ENCODE measurements at regions not wholly inside any gene's neighbourhood (a gene's known extent, or its start where the extent isn't known, plus 50 kb on each side); places are given as distances from the start of the nearest gene placed in this dataset.
"Not testable (repeated sequence)": the region's sequence is repeated elsewhere in the genome, so short reads cannot be mapped to it uniquely, and the experiment has no call there.

DNA sequence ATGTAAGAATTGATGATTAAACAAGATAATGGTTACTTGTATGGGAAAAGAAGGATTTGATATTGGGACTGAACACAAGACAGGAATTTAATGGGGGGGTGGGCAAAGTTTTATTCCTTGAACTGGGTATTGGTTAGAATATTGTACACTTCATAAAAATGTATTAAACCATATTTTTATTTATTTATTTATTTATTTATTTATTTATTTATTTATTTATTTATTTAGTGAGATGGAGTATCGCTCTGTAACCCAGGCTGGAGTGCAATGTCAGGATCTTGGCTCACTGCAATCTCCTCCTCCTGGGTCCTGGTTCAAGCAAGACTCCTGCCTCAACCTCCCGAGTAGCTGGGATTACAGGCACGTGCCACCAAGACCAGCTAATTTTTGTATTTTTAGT, 287.1 kb upstream of the SLITRK5 start:
- no peak for FAIRE-seq

DNA sequence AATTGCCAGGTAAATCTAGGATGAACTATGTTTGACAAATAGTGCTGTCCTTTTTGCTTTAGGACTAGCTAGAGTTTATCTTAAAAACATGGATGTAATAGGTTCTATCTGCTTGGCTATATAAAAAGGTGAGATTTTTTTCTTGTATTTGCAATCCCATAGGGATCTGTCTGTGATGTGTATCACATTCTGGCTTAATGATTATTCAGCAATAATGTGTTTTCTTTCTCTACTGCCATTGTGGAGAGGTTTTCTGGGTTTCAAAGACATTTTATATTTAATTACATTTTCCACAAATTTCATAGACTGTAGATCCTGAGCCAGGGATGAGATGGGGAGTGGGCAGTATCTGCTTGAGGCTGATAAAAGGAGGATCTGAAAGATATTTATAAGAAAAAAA, 277.8 kb upstream of the SLITRK5 start:
- FAIRE-seq, result no peak

DNA sequence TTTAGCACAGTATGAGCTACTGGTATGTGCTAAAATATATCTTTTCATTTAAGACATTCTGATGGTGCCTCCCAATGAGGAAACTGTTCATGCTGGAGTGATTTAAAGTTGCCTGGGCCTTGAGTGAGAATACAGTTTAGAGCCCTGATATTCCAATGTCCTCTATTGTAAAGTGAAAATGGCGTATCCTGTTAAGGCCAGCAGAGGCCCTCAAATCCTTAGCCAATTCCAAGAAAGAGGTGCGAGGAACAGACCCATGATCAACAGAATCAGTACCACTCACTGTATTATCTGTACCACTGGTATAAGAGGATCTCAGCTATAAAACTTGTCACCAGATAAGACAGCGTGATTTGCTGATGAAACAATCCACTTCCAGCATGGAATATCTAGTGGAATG, 273.1 kb upstream of the SLITRK5 start:
- FAIRE-seq, result no peak

DNA sequence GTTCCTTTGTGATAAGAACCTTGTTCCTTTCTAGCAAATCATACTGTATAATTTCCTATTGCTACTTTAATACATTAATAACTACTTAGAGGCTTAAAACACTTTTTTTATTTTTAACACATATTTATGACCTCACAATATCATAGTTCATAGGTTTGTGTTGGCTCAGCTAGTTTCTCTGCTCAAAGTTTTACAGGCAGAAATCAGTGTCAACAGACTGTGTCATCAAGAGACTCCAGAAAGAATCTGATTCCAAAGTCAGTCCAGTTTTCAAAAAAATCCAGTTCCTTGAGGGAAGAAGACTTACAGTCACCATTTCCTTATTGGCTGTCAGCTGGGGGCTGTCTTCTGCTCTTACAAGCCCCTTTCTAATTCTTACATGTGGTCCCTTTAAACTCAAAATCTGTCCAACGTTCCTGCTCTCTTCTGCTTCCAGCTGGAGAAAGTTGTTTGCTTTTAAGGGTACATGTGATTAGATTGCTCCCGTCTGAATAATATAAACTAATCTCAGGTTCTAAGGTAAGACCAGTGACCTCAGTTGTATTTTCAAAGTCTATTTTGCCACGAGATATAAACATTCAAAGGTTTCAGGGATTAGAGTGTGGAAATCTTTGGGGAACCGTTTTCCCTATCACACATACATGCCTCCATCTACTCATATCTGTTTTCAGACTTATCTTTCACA, 267.3 kb upstream of the SLITRK5 start:
- no peak for FAIRE-seq

DNA sequence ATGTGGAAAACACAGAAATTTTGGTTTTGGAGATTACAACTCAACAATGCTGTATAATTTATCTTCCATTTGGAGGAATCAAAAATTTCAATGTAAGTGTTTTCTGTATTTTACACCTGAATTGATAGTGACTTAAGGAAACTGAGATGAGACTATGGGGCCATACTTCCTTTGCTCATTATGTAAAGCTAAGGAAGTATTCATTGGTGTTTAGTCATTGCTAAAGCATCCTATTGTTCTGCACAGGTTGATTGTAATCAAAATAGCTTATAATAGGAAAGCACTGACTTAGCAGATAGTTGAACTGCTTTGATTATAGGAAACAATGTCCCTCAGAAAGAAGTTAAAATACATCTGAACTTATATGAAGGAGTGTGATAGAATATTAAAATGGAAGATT, 244.4 kb upstream of the SLITRK5 start:
- no peak for FAIRE-seq

DNA sequence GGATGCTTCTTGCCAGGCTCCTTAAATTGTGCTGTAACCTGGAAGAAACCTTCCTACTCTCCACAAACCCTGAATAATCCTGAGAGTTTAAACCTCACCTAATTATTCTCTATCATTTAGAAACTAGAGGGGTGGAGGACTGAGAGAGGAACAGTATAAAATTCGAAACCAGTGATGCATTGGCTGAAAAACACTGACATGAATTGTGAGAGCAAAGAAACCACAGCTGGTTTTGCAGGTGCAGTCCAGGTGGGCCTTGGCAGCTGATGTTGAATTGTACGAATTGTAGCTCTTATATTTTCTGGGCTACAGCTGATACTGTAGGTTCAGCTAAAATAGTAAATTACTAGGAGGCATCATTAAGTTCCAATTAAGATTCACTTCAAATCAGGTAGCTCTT, 227.0 kb upstream of the SLITRK5 start:
- FAIRE-seq, result no peak

DNA sequence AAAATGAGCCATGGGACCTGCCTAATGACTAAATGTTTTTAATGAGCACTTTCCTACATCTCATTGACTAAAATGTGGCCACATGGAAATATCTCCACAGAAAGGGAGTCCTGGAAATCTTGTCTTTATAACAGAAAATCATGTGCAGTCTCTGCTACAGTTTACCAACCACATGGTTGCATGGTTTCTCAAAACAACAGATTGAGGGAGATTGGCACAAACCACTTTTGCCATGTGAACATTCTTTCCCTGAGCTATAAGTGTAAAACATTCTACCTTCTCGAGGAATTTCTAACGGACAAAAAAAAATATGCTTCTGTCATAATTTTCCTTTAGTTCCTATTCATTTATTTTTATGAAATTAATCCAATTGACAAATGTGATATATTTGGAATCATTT, 218.9 kb upstream of the SLITRK5 start:
- FAIRE-seq, result no peak

DNA sequence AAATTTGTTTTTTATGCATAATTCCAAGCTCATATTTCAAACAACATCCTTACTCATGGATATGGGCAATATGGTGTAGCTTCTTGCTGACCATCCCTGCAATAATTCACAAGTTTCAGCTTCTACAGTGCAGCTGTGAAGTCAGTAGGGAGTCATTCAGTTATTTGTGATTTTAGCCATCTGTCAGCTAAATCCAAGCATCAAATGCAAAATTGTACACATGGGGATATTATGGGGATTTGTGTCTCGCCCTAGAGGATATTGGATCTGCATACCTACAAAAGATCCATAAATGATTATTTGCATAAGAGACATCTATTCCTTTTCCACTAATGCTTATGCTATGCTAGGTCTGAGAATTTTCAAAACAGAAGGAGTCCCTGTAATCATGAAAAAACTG, 217.9 kb upstream of the SLITRK5 start:
- FAIRE-seq, result no peak

DNA sequence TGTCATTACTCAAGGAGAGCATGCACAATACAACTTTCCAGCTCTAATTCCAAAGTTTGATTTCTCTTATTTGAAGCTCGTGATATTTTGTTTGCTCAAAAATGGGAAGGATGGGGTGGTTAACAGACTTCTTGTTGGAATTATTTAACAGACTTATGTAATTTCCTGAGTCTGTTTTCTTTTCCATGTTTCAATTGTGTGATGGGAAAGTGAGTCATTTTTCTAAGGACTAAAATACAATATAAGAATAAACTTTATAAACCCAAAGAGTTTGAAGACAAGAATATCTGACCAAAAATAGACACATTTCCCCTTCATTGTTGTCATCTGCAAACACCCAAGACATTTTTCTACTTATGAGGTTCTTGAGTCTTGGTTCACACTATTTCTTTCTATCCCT, 211.8 kb upstream of the SLITRK5 start:
- FAIRE-seq, result no peak

DNA sequence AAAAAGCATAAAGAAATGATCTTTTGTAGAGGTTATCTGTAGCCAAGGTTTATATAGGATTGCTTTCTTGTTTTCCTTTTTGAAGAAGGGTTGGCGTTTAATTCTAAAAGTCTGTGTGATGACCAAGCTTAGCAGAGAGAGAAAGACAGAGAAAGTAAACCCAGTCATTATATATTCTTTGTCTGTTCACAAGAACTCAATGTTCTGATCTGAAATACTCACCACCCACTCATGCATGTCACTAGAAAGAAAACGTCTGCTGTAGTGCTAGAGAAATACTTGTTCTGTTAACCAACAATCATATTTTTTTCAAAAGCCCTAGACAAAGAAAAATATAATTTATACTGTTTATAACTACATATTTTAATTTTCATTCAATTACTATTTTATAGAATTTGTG, 173.7 kb upstream of the SLITRK5 start:
- FAIRE-seq, result no peak

DNA sequence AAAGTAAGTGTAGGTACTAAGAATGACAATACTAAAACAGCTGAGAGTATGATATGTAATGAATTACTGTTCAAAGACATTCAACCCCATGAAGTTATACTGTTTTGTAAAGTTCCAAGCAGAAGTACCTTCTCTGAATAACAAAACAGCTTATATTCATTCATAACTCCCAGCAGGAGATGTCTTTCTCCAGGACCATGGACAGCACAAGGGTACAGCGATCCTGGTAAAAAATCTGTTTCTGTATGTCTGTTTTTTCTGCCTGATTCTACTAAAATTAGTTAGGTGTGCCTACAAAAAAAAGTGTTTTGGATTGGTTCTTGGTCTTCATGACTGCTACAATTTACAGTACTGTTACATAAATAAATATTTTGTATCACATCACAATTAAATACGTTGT, 172.5 kb upstream of the SLITRK5 start:
- no peak for FAIRE-seq

DNA sequence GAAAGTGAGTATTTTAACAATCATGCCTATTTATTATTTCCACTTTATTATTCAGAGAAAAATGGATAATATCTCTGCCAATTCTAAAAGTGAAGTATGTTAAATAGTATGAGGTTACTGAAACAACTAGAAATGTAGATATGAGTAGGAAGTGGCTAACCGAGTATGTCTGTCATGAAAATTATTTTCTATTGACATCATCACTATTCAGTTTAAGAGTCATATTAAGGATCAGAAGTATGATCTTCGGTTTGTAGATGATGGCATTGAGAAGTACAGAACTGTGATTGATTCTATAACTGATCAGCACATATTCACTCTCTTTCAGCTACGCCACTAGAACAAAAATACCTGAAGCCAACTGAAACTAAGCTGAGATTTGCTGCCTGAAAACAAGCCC, 146.4 kb upstream of the SLITRK5 start:
- FAIRE-seq, result no peak

DNA sequence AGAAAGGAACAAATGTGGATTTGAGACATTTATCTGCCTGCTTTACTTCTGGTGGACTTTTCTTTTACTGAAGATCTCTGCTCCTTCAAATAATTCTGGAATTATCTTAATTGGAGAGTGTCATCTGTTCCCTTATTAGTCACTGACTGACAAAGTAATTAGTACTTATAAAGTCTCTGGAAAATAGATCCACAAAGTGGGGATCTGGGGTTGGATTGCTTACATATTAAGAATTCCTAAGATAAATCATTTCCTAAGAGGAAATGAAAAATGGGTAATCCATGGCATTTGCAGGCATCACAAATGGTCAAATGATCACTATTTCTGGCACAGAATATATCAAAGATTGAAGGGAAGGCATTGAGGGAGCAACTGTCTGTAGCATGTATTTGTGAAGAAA, 137.4 kb upstream of the SLITRK5 start:
- FAIRE-seq, result no peak

DNA sequence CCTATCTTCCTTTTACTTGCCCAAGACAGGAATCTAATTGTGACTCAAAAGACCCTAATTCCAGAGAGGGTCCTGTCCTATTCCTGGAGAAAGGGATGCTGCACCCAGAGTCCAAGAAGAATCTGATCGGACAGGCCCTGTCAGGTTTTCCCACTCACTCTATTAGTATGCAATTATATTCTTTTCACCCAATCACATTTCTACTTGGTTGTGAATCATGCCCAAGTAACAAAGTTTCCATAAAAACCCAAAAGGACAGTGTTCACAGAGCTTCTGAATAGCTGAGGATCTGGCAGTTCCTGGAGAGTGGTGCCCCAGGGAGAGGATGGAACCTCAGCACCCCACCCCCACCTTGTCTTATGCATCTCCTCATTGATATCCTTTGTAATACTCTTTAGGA, 135.3 kb upstream of the SLITRK5 start:
- no peak for FAIRE-seq

DNA sequence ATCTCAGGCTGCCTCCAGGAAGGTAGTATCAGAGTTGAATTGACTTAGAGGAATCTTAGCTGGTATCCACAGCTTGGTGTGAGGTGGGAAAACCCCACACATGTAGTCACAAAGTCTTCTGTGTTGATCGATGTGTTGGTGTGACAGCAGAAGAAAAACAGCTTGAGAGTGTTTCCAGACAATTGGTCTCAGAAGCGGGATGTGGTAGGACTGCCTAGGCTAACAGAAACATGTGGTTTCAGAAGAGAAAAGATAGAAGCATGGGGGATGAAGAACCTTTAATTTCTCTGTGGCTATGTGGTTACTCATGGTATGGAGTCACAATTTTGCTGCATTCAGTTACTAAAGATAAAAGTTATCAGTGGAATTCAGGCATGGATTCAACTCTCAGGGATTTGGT, 134.7 kb upstream of the SLITRK5 start:
- no peak for FAIRE-seq

DNA sequence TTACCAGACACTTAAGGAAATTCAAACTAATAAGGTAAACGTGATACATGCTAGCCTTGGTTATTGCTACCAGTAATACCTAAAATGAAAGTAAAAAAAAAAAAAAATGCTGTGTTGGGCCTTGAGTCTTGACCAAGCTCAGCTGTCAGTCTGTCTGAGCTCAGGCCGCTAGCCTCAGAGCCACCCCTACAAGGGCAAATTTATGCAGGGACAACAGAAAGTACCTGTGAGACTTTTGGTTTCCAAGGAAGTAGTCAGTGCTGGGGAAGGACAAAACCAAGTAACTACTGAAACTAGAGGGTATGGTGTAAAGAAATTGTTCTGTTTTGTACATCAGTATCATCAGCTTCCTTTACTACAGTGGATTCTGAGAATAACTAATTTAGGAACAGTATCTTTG, 134.3 kb upstream of the SLITRK5 start:
- FAIRE-seq, result no peak

DNA sequence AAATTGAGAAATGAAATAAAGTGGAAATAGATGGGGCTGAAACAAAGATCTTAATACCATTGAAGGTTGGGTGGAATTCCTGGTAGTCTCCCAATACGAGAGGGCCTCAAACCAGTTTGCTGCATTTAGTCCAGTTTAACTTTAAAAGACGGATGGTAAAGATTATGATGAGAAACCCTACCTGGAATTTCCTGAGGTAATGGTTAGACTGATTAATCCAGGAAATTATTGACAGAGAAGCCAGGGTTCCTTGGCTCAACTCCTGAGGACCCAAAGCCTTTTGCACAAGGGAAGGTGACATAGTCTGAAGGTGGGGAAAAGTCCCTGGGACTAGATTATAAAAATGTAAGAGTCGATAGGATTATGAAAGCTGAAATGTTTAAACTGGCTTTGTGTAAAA, 133.2 kb upstream of the SLITRK5 start:
- FAIRE-seq, result no peak

DNA sequence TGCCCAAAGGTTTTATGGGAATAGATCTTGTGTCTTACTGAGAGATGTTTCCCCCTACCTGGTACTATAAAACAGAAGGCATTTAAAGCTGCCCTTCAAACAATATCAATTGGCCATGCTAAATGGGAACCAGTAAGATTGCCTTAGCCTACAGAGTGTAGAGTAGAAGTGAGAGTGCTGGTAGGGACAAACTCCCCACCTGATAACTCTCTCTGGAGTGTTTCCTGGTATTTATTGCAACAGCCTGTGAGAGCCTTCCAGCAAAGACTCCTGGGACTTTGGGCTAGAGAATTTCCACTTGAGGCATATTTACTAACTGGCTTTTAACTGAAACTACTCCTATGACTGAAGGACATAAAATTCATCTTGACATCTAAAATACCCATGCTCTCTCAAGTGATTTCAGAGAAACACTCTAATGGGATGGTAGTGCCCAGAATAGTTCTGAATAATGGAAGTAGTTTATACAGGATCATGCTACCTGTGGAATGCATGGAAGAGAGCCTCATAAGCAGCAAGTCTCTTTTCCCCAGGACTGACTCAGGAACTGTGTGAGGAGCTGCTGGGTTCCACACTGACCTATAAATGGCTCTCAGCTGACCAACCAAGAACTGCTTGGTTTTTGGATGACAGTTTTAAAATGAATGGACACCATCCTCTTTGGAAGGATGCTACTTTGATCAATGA, 132.7 kb upstream of the SLITRK5 start:
- no peak for FAIRE-seq

DNA sequence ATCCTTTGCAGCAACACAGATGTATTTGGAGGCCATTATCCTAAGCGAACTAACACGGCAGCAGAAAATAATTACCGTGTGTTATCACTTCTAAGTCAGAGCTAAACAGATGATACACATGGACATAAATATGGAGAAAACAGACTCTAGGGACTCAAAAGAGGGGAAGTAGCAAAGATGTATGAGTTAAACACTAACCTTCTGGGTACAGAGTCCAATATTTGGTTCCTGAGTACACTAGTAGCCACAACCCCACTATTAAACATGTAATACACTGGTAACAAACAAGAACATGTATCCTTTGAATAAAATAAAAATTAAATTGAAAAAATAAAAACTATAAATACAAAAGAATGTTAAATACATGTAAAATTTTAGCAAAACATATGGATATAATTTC, 118.0 kb upstream of the SLITRK5 start:
- FAIRE-seq, result no peak

DNA sequence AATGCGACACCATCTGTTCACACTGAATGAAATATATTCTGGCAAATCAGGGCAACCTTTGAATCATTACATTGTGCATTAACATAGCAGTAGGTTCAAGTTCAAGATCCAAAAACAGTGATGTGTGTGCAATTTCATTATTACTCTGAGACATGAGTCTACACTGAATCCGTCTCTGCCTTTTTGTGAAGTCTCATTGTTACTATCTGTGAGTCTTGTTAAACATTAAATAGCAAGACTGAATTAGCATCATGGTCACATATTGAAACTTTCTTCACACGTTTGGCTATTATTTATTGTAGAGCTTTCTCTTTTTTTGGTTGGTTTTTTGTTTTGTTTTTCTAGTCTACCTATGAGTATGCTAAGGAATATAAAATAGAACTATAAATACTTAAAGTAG, 117.1 kb upstream of the SLITRK5 start:
- no peak for FAIRE-seq

DNA sequence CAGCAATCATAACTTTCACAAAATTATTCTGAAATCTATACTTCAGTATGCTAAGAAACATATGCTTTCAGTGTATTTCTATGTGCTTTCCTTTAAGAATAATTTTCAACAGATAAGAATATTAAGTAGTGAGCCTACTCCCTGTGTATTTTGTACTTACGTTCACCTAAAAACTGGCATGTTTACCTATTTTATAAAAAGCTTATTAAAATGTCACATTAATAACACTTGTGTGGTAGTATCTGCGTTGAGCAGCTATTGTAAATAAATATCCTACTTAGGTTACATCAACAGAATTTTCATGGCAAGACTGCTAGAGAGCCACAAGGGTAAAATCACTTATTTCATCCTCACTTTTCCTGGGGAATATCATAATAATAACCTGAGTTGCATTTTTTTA, 113.4 kb upstream of the SLITRK5 start:
- FAIRE-seq, result no peak

DNA sequence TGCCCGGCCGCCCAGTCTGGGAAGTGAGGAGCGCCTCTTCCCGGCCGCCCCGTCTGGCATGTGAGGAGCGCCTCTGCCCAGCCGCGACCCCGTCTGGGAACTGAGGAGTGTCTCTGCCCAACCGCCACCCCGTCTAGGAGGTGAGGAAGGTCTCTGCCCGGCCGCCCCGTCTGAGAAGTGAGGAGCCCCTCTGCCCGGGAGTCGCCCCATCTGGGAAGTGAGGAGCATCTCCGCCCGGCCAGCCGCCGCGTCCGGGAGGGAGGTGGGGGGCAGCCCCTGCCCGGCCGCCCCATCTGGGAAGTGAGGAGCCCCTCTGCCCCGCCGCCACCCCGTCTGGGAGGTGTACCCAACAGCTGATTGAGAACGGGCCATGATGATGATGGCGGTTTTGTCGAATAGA, 109.6 kb upstream of the SLITRK5 start:
- not testable (repeated sequence) for FAIRE-seq

DNA sequence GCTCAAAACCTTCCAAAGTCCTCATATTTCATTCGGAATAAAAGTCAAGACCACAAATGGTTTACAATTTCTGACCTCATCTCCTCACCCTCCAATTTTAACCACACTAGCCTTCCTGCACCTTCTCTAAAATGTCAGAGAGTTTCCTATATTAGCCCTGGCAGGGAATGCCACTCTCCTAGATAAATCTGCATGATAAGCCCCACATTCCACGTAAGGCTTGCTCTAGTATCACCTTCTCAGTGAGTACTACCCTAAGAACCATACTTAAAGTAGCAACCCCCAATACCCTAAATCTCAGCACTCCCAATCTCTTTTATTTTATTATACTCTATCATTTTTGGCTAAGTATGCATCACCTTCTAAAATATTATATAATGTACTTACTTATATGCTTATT, 100.5 kb upstream of the SLITRK5 start:
- no peak for FAIRE-seq

DNA sequence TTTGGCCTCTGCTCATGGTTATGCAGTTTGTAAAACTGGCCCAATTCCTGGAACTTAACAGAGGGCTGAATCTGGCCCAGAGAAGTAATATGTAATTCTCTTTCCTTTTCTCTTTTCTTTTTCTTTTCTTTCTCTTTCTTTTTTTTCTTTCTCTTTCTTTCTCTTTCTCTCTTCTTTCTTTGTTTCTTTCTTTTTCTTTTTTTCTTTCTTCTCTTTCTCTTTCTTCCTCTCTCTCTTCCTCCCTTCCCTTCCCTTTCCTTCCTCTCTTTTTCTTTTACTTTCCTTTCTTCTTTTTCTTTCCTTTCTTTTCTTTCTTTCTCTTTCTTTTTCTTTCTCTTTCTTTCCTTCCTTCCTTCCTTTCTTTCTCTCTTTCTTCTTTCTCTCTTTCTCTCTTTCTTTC, 88.8 kb upstream of the SLITRK5 start:
- no peak for FAIRE-seq

DNA sequence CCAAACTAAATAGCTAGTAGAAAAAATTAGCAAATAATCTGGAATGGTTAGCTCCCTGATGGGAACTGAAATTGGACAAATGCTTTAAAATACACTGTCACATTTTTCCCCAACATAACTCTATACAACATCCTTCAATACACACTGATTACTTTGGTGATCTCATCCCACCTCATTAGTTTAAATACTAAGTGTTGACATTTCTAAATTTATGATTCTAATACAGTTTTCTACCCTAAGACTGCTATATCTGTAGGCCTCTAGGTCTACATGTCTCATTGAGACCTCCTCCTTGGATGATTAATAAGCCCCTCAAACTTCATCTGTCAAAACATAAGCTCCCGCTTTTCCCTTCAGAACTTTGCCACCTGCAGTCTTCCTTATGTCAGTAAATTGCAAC, 80.7 kb upstream of the SLITRK5 start:
- FAIRE-seq, result no peak
